ENCODE measurements at regions not wholly inside any gene's neighbourhood (a gene's known extent, or its start where the extent isn't known, plus 50 kb on each side); places are given as distances from the start of the nearest gene placed in this dataset.

DNA sequence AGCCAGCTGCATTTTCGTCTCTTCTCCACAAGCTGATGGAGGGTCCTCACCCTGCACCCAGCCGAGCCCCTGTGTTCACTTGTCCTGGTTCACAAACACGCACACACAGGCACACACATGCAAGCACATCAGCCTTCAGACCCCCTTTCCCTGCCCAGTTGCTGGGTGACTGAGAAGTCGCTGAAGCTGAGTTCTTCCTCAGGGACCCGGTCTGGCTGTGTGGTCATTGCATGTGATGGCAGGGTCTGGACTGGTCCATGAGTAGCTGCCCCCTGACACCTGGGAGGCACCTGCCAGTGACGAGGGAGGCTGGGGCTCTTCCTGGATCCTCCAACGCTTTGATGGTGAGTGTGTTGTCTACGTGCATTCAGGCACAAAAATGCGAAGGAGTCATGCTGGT, 546.1 kb upstream of the SALL3 start:
- TF ChIP-seq, protein P1, sequence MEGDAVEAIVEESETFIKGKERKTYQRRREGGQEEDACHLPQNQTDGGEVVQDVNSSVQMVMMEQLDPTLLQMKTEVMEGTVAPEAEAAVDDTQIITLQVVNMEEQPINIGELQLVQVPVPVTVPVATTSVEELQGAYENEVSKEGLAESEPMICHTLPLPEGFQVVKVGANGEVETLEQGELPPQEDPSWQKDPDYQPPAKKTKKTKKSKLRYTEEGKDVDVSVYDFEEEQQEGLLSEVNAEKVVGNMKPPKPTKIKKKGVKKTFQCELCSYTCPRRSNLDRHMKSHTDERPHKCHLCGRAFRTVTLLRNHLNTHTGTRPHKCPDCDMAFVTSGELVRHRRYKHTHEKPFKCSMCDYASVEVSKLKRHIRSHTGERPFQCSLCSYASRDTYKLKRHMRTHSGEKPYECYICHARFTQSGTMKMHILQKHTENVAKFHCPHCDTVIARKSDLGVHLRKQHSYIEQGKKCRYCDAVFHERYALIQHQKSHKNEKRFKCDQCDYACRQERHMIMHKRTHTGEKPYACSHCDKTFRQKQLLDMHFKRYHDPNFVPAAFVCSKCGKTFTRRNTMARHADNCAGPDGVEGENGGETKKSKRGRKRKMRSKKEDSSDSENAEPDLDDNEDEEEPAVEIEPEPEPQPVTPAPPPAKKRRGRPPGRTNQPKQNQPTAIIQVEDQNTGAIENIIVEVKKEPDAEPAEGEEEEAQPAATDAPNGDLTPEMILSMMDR (IDR thresholded peaks at IDR 0.05) = no peak
- TF ChIP-seq POLR2A (IDR thresholded peaks at IDR 0.05) = no peak
